ENCODE measurements at regions not wholly inside any gene's neighbourhood (a gene's known extent, or its start where the extent isn't known, plus 50 kb on each side); places are given as distances from the start of the nearest gene placed in this dataset.
"Not testable (repeated sequence)": the region's sequence is repeated elsewhere in the genome, so short reads cannot be mapped to it uniquely, and the experiment has no call there.

- ATAC-seq (peak; percentile 28), DNase-seq (no peak)
Measured at GRCh38 chr13:33554919-33555791, 262.8 kb upstream of the RFC3 start.

DNA sequence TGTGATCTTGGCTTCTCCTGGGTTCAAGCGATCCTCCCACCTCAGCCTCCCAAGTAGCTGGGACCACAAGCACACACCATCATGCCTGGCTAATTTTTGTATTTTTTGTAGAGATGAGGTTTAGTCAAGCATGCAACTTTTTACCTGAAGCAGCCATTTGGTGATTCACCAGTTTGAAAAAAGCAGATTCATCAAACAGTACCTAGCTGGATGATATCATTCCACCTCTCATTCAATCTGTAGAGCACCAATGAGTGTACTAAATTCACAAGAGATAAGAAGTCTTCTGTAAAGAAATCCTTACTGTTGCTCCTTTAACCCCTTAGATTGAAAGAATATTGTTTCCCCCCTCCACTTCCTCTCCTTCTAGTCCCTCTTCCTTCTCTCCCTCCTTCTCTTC lies 261.1 kb upstream of the RFC3 start:
- no peak for ATAC-seq
- no peak for DNase-seq

GRCh38 chr13:33560726-33561125 lies 257.2 kb upstream of the RFC3 start:
- ATAC-seq (no peak), DNase-seq (no peak)

DNA sequence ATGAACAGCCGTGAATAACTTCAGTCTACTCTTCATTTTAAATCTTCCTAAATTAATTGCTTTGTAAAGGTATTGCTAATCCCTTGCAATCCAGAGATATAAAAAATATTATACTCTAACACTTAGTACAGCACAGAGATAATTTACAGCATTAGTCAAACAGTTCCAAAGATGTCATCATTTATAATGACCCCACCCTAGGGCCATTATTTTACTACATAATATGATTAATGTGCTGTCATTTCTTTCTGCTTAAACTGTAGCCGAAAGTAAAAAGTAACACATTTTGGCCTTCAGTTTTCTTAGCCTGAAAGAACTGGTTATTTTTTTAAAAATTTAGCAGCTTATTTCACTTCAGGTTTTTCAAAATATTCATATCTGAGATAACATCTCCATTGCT lies 256.3 kb upstream of the RFC3 start:
- ATAC-seq (no peak), DNase-seq (no peak)

- DNase-seq, result no peak
- no peak for ATAC-seq
Measured at GRCh38 chr13:33571618-33572017, 246.3 kb upstream of the RFC3 start.

DNA sequence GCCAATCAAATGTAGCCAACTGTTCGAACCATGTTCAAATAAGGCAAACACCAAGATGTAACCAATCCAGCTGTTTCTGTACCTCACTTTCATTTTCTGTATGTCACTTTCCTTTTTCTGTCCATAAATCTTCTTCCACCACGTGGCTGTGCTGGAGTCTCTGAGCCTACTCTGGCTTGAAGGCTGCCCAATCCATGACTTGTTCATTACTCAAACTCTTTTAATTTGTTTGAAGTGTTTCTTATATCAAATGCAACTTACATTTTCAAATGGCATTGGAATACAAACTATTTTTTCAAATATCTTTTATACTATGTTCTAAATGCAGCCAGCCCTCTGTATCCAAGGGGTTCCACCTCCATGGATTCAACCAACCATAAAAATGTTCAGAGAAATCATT lies 245.6 kb upstream of the RFC3 start:
- not testable (repeated sequence) for ATAC-seq, DNase-seq

DNA sequence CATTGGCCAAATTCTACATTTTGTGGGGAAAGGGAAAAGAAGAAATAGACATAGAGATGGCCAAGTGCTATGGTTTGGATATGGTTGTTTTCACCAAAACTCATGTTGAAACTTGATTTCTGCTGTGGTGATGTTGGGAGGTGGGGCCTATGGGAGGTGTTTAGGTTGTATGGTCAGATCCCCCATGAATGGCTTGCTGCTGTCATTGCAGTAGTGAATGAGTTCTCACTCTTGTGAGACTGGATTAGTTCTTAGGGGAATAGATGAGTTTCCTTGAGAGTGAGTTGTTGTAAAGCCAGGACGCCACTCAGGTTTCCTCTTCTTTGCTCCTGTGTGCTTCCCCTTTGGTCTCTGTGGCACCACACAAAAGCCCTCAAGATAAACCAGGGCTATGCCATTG lies 242.6 kb upstream of the RFC3 start:
- DNase-seq (no peak), ATAC-seq (no peak)

DNA sequence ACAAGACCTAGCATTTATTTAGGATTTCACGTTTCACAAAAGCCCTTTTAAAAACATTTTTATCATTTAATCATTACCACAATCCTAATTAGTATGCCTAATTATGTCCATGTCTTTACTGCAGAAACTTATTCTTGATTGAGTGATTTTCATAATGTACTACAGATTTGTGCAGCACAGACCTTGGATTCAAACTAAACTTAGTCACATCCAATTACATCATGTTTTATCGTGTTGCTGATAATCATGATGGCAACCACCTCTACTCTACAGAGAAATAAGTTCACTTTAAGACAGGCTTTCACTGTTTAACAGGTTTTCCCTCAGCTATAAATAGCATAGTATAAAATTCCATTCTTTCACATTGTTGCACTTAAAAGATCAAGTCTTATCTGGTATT lies 240.9 kb upstream of the RFC3 start:
- ATAC-seq, result no peak
- no peak for DNase-seq

DNA sequence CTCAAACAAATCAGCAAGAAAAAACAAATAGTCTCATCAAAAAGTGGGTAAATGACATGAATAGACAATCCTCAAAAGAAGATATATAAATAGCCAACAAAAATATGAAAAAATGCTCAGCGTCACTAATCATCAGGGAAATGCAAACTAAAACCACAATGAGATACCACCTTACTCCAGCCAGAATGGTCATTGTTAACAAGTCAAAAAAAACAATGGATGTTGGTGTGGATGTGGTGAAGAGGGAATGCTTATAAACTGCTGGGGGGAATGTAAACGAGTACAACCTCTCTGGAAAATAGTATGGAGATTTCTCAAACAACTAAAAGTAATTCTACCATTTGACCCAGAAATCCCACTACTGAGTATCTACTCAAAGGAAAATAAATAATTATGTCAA lies 239.2 kb upstream of the RFC3 start:
- ATAC-seq (no peak), DNase-seq (no peak)

DNA sequence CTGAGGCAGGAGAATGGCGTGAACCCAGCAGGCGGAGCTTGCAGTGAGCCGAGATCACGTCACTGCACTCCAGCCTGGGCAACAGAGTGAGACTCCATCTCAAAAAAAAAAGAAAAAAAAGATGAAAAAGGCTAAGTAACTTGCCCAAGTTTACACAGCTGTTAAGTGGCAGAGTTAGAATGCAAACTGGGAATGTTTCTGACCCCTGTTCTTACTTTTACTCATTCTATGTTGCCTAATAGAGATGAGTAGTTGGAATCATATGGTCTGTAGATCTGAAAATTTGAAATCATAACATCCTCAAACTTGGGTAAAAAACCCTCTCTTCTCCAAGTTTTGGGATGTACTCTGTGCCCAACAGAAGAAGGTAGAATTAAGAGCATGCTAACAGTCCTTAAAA lies 235.8 kb upstream of the RFC3 start:
- DNase-seq (no peak), ATAC-seq (no peak)

GRCh38 chr13:33583398-33583797 lies 234.6 kb upstream of the RFC3 start:
- DNase-seq (no peak), ATAC-seq (no peak)

- no peak for DNase-seq
- ATAC-seq, result no peak
Measured at GRCh38 chr13:33590936-33591335, 227.0 kb upstream of the RFC3 start.

GRCh38 chr13:33606692-33607091 lies 211.3 kb upstream of the RFC3 start:
- ATAC-seq (no peak), DNase-seq (no peak)

DNA sequence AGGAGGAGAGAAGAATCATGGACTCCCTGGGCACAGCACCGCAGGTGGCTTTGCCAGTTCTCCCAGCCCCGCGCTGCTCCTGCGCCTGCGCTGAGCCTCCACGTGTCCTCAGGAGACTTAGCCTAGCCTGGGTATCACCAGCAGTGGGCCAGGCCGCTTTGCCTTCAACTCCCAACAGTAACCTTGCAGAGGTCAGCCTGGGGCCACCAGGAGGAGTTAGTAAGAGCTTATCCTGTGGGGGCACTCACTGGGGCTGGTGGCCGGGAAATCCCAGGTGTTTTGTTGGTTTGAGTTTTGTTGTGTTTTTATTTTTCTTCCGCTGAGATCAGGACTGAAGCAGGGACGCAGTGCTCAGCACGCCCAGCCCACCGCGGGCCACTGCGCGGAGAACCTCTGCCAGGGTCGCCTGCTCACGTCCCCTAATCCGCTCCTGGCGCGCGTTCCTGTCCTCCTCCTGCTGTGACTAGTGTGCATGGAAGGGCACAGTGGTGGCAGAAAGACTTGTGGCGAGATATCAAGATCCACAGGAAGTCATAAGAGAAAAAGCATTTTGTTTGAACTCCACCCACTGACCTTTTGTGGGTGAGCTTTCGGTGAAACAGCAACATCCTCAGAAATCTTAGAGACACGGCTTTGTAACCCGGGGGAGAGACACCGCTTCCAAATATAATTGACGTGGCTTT lies 207.4 kb upstream of the RFC3 start:
- DNase-seq, result peak; percentile 46
- peak; percentile 70 for ATAC-seq

DNA sequence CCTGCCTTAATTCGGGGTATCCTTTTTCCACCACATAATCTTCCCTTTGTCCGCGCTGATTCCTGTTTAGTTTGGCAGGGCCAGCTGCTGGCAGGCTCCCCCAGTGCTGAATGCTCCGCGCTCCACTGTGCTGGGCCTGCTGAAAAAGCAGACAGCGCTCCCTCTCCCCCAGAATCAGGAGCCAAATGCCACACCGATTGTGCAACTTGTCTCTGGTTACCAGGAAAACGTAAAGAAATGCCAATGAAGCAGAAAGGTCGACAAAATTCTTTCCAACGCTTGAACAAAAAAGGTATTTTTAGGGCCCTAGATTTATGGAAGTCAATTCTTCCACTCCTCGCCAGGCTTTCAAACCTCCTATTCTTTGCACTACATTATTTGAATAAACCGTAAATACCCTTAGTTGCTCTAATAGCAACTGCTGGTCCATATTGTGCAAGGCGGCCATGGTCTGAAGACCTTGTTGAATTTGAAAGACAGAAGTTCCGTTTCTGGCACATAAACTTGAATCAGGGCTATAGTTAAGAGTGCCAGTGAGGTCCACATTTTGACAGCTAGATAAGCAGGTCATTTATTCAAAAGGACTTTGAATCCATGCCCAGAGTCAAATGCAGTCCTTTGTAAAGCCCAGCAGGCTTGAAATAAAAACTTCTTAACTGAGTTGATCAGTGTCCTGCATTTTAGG lies 206.7 kb upstream of the RFC3 start:
- DNase-seq, result no peak
- no peak for ATAC-seq

DNA sequence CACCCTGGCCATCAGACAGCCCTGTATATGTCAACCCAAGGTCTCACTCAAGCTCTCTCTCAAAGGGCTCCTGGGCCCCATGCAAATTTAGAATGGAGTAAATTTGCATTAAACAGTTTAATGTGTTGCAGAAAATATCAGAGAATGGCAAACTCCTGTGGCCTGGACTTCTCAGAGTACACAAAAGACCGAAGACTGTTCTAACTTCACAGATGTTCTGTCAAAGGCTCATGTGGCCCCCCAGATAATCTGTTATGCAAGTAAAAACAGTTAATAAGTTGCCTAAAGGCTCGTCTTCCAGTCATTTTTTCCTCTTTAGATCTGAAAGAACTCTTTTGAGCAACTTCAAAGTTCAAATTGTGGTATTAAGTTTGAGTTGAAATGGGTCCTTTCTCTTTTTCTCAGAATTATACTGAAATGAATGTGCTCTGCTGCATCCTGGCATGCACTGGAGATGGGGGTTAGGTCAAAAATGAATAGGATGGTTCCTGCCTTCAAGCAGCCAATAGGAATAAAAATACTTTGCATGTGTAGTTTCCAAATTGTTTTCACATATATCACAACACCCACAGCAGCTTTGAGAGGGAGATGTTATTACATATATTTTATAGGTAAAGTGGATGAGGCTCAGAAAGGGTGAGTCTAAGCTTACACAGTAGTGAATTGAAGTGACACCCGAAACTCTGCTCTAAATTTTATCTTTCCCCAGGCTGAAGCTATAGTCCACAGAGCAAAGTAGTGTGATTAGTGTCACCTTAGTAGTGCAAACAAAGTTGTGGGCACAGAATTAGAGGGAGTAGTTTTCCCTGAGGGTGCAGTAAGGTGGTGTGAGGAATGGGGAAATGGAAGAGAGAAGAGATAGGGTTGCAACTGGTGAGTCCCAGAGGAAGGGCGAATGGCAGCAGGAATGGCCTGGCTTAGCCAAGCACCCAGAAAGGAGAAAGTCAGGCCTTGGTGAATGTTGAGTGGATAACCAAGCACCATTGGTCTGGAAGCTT lies 205.0 kb upstream of the RFC3 start:
- ATAC-seq, result peak; percentile 72
- no peak for DNase-seq

DNA sequence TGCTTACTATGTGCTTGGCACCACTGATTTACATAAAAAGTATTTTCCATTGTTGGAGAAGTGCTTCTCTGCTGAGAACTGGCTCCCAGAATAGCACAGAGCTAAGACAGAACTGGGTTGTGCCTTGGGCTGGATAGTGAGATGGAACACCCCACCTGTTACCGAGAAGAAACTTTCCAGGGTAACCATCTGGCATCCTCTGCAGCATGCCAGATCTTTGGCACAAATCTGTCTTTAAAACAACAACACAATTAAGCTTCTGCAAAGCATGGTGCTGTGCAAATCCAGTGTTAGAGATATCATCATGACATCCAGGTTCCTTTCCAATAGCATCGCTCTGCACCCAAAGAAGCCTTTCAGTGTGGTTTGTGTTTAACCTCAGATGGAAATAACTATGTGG lies 202.5 kb upstream of the RFC3 start:
- DNase-seq, result no peak
- ATAC-seq, result no peak

DNA sequence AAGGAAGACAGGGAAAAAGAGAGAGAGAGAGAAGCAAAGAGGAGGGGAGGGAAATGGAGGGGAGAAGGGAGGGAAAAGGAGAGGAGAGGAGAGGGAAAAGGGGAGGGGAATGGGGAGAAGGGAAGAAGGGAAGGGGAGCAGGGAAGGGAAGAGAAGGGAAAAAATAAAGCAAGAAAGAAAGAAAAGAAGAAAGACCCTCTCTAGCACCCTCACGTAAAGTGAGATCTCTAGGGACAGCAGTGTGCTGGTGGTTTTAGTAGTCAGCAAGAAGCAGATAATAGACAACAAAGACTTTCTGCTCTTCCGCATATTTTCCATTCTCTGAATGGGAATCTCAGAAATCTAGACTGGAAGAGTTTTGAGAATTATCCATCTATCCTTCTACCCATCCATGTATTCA lies 201.8 kb upstream of the RFC3 start:
- DNase-seq, result no peak
- ATAC-seq, result no peak

DNA sequence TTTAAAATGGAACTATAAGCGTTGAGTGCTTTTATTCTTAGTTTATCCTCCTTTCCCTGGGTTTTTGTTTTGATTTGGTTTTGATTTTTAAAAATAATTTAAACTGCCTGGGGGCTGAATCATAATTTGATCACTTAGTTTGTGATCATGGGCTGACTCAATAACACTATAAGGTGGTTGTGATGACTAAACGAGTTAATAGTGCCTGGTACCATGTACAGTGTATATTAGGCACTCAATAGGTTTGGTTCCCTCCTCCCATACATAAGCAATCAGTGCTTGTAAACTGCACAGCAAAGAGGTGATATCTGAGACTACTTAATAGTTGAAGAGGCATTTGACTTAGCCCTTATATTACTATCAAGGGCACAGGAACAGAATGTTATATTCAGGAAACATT lies 200.9 kb upstream of the RFC3 start:
- ATAC-seq (no peak), DNase-seq (no peak)

DNA sequence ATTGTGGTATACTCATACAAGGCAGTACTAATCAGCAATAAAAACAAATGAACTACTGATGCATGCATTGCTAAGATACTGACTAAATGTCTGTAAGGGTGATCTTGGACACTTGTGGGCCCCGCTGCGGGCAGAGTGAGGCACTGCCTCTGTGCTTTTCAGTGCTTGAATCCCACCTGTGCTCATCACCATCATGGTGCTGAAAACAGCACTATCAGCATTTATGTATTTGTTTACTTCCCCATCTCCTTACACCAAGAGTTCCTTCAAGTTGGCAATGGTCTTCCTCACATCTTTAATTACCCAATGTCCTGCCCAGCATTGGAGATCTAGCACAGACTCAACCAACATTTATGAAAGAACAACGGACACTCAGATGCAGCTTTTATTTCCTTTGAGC lies 193.7 kb upstream of the RFC3 start:
- ATAC-seq (no peak), DNase-seq (no peak)

GRCh38 chr13:33624740-33625139 lies 193.2 kb upstream of the RFC3 start:
- ATAC-seq (no peak), DNase-seq (no peak)

GRCh38 chr13:33626407-33626806 lies 191.5 kb upstream of the RFC3 start:
- ATAC-seq (no peak), DNase-seq (no peak)

Measured in stimulated activated naive CD8-positive, alpha-beta T cell treated with anti-CD3 and anti-CD28 coated beads, Interleukin-15, Interleukin-2, amounts not matched to agents 100 U/mL and 50 U/mL, for 24 hours (primary cell).